HL-60 (cell line): ENCODE measurements at regions not wholly inside any gene's neighbourhood (a gene's known extent, or its start where the extent isn't known, plus 50 kb on each side); places are given as distances from the start of the nearest gene placed in this dataset.

ENCODE experiments used
- POLR2AphosphoS5 ChIP-seq: IDR thresholded peaks from 2 replicates; pipeline ENCODE4 v1.6.1; 2012; ENCODE audit warnings: low read depth
- TF ChIP-seq, protein P1 (sequence below): IDR thresholded peaks from one replicate; pipeline ENCODE4 v1.5.1; 2011; ENCODE audit warnings: low read length, control low read depth, inconsistent platforms; ENCODE audit not compliant: insufficient read depth

DNA sequence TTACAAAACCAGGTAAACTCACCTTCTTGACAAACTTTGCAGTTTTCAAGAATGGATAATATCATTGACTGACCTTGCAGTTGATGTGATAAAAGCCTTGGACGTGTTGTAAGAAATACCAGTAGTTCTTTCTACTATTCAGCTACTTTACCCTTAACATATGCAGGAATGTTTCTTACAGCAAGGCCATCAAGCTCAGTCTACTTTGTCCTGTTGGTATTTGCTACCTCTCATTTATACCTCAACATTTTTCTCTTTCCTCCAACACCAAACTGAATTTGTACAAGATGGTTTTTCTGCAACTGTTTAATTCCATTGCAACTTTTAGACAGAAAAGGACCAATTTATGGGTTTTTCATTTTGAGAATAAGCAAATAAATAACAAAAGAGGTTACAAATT is 147.4 kb upstream of the BCHE start:
- TF ChIP-seq, protein P1, sequence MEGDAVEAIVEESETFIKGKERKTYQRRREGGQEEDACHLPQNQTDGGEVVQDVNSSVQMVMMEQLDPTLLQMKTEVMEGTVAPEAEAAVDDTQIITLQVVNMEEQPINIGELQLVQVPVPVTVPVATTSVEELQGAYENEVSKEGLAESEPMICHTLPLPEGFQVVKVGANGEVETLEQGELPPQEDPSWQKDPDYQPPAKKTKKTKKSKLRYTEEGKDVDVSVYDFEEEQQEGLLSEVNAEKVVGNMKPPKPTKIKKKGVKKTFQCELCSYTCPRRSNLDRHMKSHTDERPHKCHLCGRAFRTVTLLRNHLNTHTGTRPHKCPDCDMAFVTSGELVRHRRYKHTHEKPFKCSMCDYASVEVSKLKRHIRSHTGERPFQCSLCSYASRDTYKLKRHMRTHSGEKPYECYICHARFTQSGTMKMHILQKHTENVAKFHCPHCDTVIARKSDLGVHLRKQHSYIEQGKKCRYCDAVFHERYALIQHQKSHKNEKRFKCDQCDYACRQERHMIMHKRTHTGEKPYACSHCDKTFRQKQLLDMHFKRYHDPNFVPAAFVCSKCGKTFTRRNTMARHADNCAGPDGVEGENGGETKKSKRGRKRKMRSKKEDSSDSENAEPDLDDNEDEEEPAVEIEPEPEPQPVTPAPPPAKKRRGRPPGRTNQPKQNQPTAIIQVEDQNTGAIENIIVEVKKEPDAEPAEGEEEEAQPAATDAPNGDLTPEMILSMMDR = no peak
- TF ChIP-seq POLR2AphosphoS5 = no peak
